Endodermal cell (in vitro differentiated cells): ENCODE measurements at regions not wholly inside any gene's neighbourhood (a gene's known extent, or its start where the extent isn't known, plus 50 kb on each side); places are given as distances from the start of the nearest gene placed in this dataset.

Source experiments
- DNase-seq: peaks from one replicate; pipeline ENCODE4 v3.0.0-alpha.2; 2017
- H3K27ac ChIP-seq: 2 replicates; pipeline ENCODE4 v1.5.1; 2013; ENCODE audit warnings: mild to moderate bottlenecking, low read depth, low read length, moderate library complexity
- H3K27me3 ChIP-seq: 2 replicates; pipeline ENCODE4 v1.6.1; 2013; ENCODE audit warnings: mild to moderate bottlenecking, low read length, moderate library complexity; ENCODE audit not compliant: insufficient read depth, control insufficient read depth, poor library complexity, severe bottlenecking
- H3K36me3 ChIP-seq: 2 replicates; pipeline ENCODE4 v1.7.0; 2013; ENCODE audit warnings: mild to moderate bottlenecking, low read length, moderate library complexity; ENCODE audit not compliant: control insufficient read depth, insufficient read depth
- H3K4me1 ChIP-seq: one replicate; pipeline ENCODE4 v1.7.0; 2013; ENCODE audit warnings: low read length; ENCODE audit not compliant: control insufficient read depth, insufficient read depth
- H3K4me3 ChIP-seq: 2 replicates; pipeline ENCODE4 v1.5.1; 2013; ENCODE audit warnings: mild to moderate bottlenecking, low read length, moderate library complexity
- H3K9ac ChIP-seq: 2 replicates; pipeline ENCODE4 v1.6.1; 2013; ENCODE audit warnings: mild to moderate bottlenecking, low read length, moderate library complexity; ENCODE audit not compliant: poor library complexity, severe bottlenecking; ENCODE audit errors: extremely low read depth
- H3K9me3 ChIP-seq: 2 replicates; pipeline ENCODE4 v1.6.1; 2013; ENCODE audit warnings: mild to moderate bottlenecking, low read length, moderate library complexity; ENCODE audit not compliant: control insufficient read depth
- H3K27ac Mint-ChIP-seq: 2 replicates; pipeline ENCODE4 v1.8.0; 2020; ENCODE audit warnings: mixed read lengths
- H3K27me3 Mint-ChIP-seq: 2 replicates; pipeline ENCODE4 v1.8.0; 2021; ENCODE audit warnings: mild to moderate bottlenecking, mixed read lengths; ENCODE audit not compliant: insufficient read depth
- H3K36me3 Mint-ChIP-seq: 2 replicates; pipeline ENCODE4 v1.8.0; 2020; ENCODE audit warnings: low read depth, mixed read lengths
- H3K4me1 Mint-ChIP-seq: 2 replicates; pipeline ENCODE4 v1.8.0; 2020; ENCODE audit warnings: mixed read lengths
- H3K4me3 Mint-ChIP-seq: 2 replicates; pipeline ENCODE4 v1.8.0; 2020; ENCODE audit warnings: mild to moderate bottlenecking, moderate library complexity, mixed read lengths
- H3K9me3 Mint-ChIP-seq: 2 replicates; pipeline ENCODE4 v1.8.0; 2020; ENCODE audit warnings: mild to moderate bottlenecking, mixed read lengths
- CTCF ChIP-seq: fragments of 200-600 bp; sonication (generic); conservative IDR thresholded peaks from 2 replicates; pipeline ENCODE4 v1.5.0; 2021; ENCODE audit warnings: antibody characterized with exemption, mild to moderate bottlenecking
- WGBS, 2 experiments: methylation state at CpG; one replicate each; pipeline versions ENCODE4 v1.1.5 to v1.1.7; 2013; ENCODE audit warnings: missing lambda C conversion rate in 2 of 2, mixed read lengths in 1 of 2; ENCODE audit not compliant: insufficient coverage in 1 of 2, insufficient read length in 1 of 2; 5-methylcytosine and 5-hydroxymethylcytosine counted together

- peak; percentile 8 for DNase-seq
- WGBS, 2 experiments = 88 to 93% methylated on average over 1 of the region's 1 CpG
- no peaks in the 10 kb centered on the region for H3K36me3 ChIP-seq
- no peak for TF ChIP-seq CTCF
- H3K27ac ChIP-seq = no peak overlapping the region
- Mint-ChIP-seq H3K4me1 (peaks cover 23% of the 10 kb centered on the region), H3K36me3 (no peaks in the 10 kb centered on the region), H3K27me3 (peaks cover 84% of the 10 kb centered on the region), H3K4me3 (no peak overlapping the region), H3K27ac (no peak overlapping the region), H3K9me3 (no peaks in the 10 kb centered on the region)
- no peak overlapping the region for H3K9ac ChIP-seq
- H3K4me1 ChIP-seq = peaks cover 8% of the 10 kb centered on the region
- H3K9me3 ChIP-seq = peaks cover 8% of the 10 kb centered on the region
- no peak overlapping the region for H3K4me3 ChIP-seq
- peaks cover 79% of the 10 kb centered on the region for H3K27me3 ChIP-seq
Measured at GRCh38 chr1:147822292-147822691, 61.9 kb upstream of the GJA5 start.

- Histone ChIP-seq H3K27ac (no peak overlapping the region), H3K36me3 (no peaks in the 10 kb centered on the region), H3K9me3 (peaks cover 22% of the 10 kb centered on the region), H3K27me3 (peaks cover 64% of the 10 kb centered on the region), H3K4me1 (peaks cover 8% of the 10 kb centered on the region), H3K4me3 (no peak overlapping the region), H3K9ac (no peak overlapping the region)
- Mint-ChIP-seq H3K9me3 (peaks cover 13% of the 10 kb centered on the region), H3K27ac (no peak overlapping the region), H3K4me3 (no peak overlapping the region), H3K36me3 (peaks cover 4% of the 10 kb centered on the region), H3K4me1 (peaks cover 23% of the 10 kb centered on the region), H3K27me3 (peaks cover 84% of the 10 kb centered on the region)
- no peak for TF ChIP-seq CTCF
- WGBS, 2 experiments = 100% methylated on average over 1 of the region's 1 CpG; no CpG with 5 or more reads in 1 of the 2 experiments
- no peak for DNase-seq
Measured at GRCh38 chr1:147824001-147824400, 63.6 kb upstream of the GJA5 start.

- Histone ChIP-seq H3K9ac (no peak overlapping the region), H3K4me3 (no peak overlapping the region), H3K9me3 (peaks cover 22% of the 10 kb centered on the region), H3K27ac (no peak overlapping the region), H3K36me3 (no peaks in the 10 kb centered on the region), H3K27me3 (peaks cover 56% of the 10 kb centered on the region), H3K4me1 (peaks cover 8% of the 10 kb centered on the region)
- Mint-ChIP-seq H3K9me3 (peaks cover 19% of the 10 kb centered on the region), H3K4me1 (peaks cover 20% of the 10 kb centered on the region), H3K27me3 (peaks cover 84% of the 10 kb centered on the region), H3K27ac (no peak overlapping the region), H3K4me3 (no peak overlapping the region), H3K36me3 (peaks cover 7% of the 10 kb centered on the region)
- WGBS, 2 experiments = 74 to 81% methylated on average over 3 to 4 of the region's 4 CpGs
- no peak for TF ChIP-seq CTCF
- peak; percentile 34 for DNase-seq
Measured at GRCh38 chr1:147824798-147825197, 64.4 kb upstream of the GJA5 start.
